Central memory CD4-positive, alpha-beta T cell (primary cell): ENCODE measurements at regions not wholly inside any gene's neighbourhood (a gene's known extent, or its start where the extent isn't known, plus 50 kb on each side); places are given as distances from the start of the nearest gene placed in this dataset.

Source experiments
- DNase-seq: peaks from one replicate; pipeline ENCODE4 v3.0.0; 2022

GRCh38 chr2:41924709-41925408 is 123.0 kb upstream of the PKDCC start:
- no peak for DNase-seq

GRCh38 chr2:41925712-41926111 is 122.1 kb upstream of the PKDCC start:
- DNase-seq = no peak

GRCh38 chr2:41926614-41927580 is 120.9 kb upstream of the PKDCC start:
- no peak for DNase-seq

GRCh38 chr2:41927581-41928264 is 120.1 kb upstream of the PKDCC start:
- DNase-seq = no peak

- DNase-seq = no peak
Measured at GRCh38 chr2:41928526-41928925, 119.3 kb upstream of the PKDCC start.

GRCh38 chr2:41930807-41931566 is 116.8 kb upstream of the PKDCC start:
- no peak for DNase-seq

GRCh38 chr2:41932241-41933045 is 115.4 kb upstream of the PKDCC start:
- no peak for DNase-seq

- no peak for DNase-seq
Measured at GRCh38 chr2:41933046-41933420, 114.8 kb upstream of the PKDCC start.

GRCh38 chr2:41933585-41934320 is 114.1 kb upstream of the PKDCC start:
- DNase-seq = no peak

- DNase-seq = no peak
Measured at GRCh38 chr2:41934329-41934958, 113.4 kb upstream of the PKDCC start.

GRCh38 chr2:41935002-41935401 is 112.8 kb upstream of the PKDCC start:
- no peak for DNase-seq

- DNase-seq = no peak
Measured at GRCh38 chr2:41935825-41936224, 112.0 kb upstream of the PKDCC start.

GRCh38 chr2:41936771-41937463 is 110.9 kb upstream of the PKDCC start:
- no peak for DNase-seq

- DNase-seq = no peak
Measured at GRCh38 chr2:41937464-41937906, 110.3 kb upstream of the PKDCC start.

GRCh38 chr2:41937921-41938708 is 109.7 kb upstream of the PKDCC start:
- DNase-seq = no peak

- DNase-seq = no peak
Measured at GRCh38 chr2:41940060-41940744, 107.6 kb upstream of the PKDCC start.

- DNase-seq = no peak
Measured at GRCh38 chr2:41940745-41941063, 107.1 kb upstream of the PKDCC start.

GRCh38 chr2:41941831-41942230 is 106.0 kb upstream of the PKDCC start:
- no peak for DNase-seq

- no peak for DNase-seq
Measured at GRCh38 chr2:41942278-41942677, 105.5 kb upstream of the PKDCC start.
